ENCODE measurements at regions not wholly inside any gene's neighbourhood (a gene's known extent, or its start where the extent isn't known, plus 50 kb on each side); places are given as distances from the start of the nearest gene placed in this dataset.

DNA sequence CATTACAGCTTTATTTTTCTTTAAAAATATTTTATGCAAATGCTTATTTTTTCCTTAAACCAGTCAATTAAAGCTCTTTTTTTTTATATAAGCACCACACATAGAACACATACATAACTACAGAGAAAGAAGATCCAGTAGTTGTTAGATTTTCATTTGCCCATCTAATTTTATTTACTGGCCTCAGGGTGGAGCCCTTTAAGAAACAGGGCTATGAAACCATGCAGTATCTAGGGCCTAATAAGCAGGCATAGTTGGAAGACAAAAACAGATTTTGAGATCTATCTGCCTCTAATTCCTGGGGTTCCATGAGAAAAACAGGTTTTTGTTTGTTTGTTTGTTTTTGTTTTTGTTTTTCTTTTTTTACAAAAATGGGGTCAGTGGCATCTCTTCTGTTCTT, 120.6 kb downstream of the BCHE start:
- Histone ChIP-seq H3K4me1 (replicated peaks in 1 of 2; ENCODE audit: control insufficient read depth in 2 of 2, insufficient read depth in 2 of 2, low read length in 2 of 2) (no peaks in the 10 kb centered on the region), H3K27ac (ENCODE audit: extremely low read depth, low read depth, low read length) (no peak overlapping the region), H3K27me3 (ENCODE audit: control insufficient read depth in 2 of 2, insufficient read depth in 2 of 2, low read length in 2 of 2) (no peaks in the 10 kb centered on the region), H3K79me2 (ENCODE audit: control insufficient read depth, insufficient read depth, low read length) (no peaks in the 10 kb centered on the region), H3K4me2 (ENCODE audit: insufficient read depth, low read length) (no peak overlapping the region), H3K4me3 (no peak overlapping the region), H3K9me1 (ENCODE audit: control insufficient read depth, insufficient read depth, low read length) (no peaks in the 10 kb centered on the region), H2AFZ (ENCODE audit: low read depth, low read length) (no peak overlapping the region), H3K9me3 (replicated peaks; ENCODE audit: control insufficient read depth, insufficient read depth, low read depth, low read length) (0 out of 2 replicates have a peak, but pooled peaks cover 2% of the 10 kb centered on the region), H4K20me1 (replicated peaks; ENCODE audit: control insufficient read depth, insufficient read depth, low read length) (no peaks in the 10 kb centered on the region), H3K36me3 (ENCODE audit: control insufficient read depth, insufficient read depth, low read length) (no peaks in the 10 kb centered on the region), H3K9ac (ENCODE audit: insufficient read depth in 1 of 2, low read depth in 2 of 2, low read length in 2 of 2) (no peak overlapping the region)
- CTCF ChIA-PET (ENCODE audit: low intra/inter-chr PET ratio): no interaction called here
- TF ChIP-seq MYBL2 (IDR thresholded peaks at IDR 0.05; ENCODE audit: low read depth) (no peak), MYBL2 (CRISPR knock-in tag; IDR thresholded peaks at IDR 0.05; ENCODE audit: borderline replicate concordance) (no peak), NRF1 (conservative IDR thresholded peaks at IDR 0.05 in 1 of 2, IDR thresholded peaks at IDR 0.05 in 1 of 2) (no peak), TBP (optimal IDR thresholded peaks at IDR 0.05; ENCODE audit: low read depth, low read length) (no peak), ZNF217 (CRISPR knock-in tag; IDR thresholded peaks at IDR 0.05) (no peak), GTF2E2 (tag; IDR thresholded peaks at IDR 0.05) (no peak), ZNF133 (CRISPR knock-in tag; IDR thresholded peaks at IDR 0.05) (no peak), ADNP (tag; IDR thresholded peaks at IDR 0.05) (no peak), ZNF77 (CRISPR knock-in tag; IDR thresholded peaks at IDR 0.05) (no peak), LEF1 (IDR thresholded peaks at IDR 0.05) (no peak), KAT7 (CRISPR knock-in tag; IDR thresholded peaks at IDR 0.05; ENCODE audit: borderline replicate concordance) (no peak)
- BruUV-seq (replicated peaks): no TSS peak
- POLR2A ChIA-PET: no interaction called here
- intact Hi-C loops (cut with micrococcal nuclease): no loop called here
- in situ Hi-C loops (cut with MboI): no loop called here
- no peak for ATAC-seq
- no peak for DNase-seq (ENCODE audit: extremely low read depth in 1 of 4, low spot score in 3 of 4)
- no peak for FAIRE-seq
